ENCODE measurements at regions not wholly inside any gene's neighbourhood (a gene's known extent, or its start where the extent isn't known, plus 50 kb on each side); places are given as distances from the start of the nearest gene placed in this dataset.

GRCh38 chr2:220302756-220303155 lies 675.3 kb downstream of the SLC4A3 start:
- TF ChIP-seq CTCF (IDR thresholded peaks at IDR 0.05) (no peak), POLR2A (IDR thresholded peaks at IDR 0.05) (no peak), POLR2AphosphoS5 (IDR thresholded peaks at IDR 0.05; ENCODE audit: insufficient read depth in 1 of 2, low read depth in 1 of 2) (no peak)
